ENCODE measurements at regions not wholly inside any gene's neighbourhood (a gene's known extent, or its start where the extent isn't known, plus 50 kb on each side); places are given as distances from the start of the nearest gene placed in this dataset.

DNA sequence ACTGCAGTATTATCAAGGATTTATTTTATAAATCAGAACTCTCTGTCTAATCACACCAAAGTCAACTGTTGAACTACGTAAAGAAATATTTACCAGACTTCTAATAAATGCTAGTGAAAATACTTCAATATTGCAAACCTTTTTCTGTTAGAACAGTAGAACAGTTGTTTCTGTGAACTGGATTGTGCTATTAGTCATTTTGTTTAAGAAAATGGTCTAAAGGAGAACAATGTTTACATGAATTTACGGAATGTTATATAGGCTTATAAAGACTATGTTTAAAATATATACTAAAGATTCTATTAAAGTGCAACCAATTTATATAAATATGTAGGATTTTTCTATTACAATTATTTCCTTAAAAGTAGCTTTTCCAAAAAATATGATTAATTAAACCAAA, 471.4 kb downstream of the FSCB start:
- no peak for DNase-seq (ENCODE audit: low spot score)
- CTCF ChIA-PET (ENCODE audit: low intra/inter-chr PET ratio, low total read pairs): no interaction called here
- Histone ChIP-seq H3K79me2 (ENCODE audit: insufficient read depth, low read length) (no peaks in the 10 kb centered on the region), H3K4me3 (replicated peaks in 1 of 3; ENCODE audit: insufficient read depth in 1 of 3, low read depth in 2 of 3, low read length in 3 of 3) (no peak overlapping the region), H3K36me3 (replicated peaks in 1 of 2; ENCODE audit: control insufficient read depth in 1 of 2, insufficient read depth in 2 of 2, low read length in 2 of 2) (no peaks in the 10 kb centered on the region), H2AFZ (ENCODE audit: low read length) (no peak overlapping the region), H3K9ac (ENCODE audit: insufficient read depth, low read depth, low read length) (no peak overlapping the region), H3K27me3 (ENCODE audit: control insufficient read depth in 1 of 2, insufficient read depth in 2 of 2, low read length in 2 of 2) (no peaks in the 10 kb centered on the region), H3K9me3 (ENCODE audit: low read length) (peaks cover 35% of the 10 kb centered on the region), H3K4me1 (ENCODE audit: insufficient read depth, low read length) (no peaks in the 10 kb centered on the region), H4K20me1 (ENCODE audit: insufficient read depth, low read length) (no peaks in the 10 kb centered on the region), H3K27ac (ENCODE audit: extremely low read length, insufficient read depth, low read length) (no peak overlapping the region), H3K4me2 (ENCODE audit: low read depth, low read length) (no peak overlapping the region)
- in situ Hi-C loops (cut with HindIII; ENCODE audit: extremely low pct_ligation_motif_present, low pct_unique_long_range_greater_than_20kb) (no loop called here), intact Hi-C loops (cut with micrococcal nuclease; ENCODE audit: unreplicated experiment) (no loop called here)
- TF ChIP-seq GLI4 (CRISPR knock-in tag; IDR thresholded peaks at IDR 0.05; ENCODE audit: borderline replicate concordance) (no peak), ZNF546 (CRISPR knock-in tag; conservative IDR thresholded peaks at IDR 0.05) (no peak), DRAP1 (CRISPR knock-in tag; IDR thresholded peaks at IDR 0.05) (no peak), ZFP82 (CRISPR knock-in tag; IDR thresholded peaks at IDR 0.05; ENCODE audit: borderline replicate concordance) (no peak), ZFYVE20 (CRISPR knock-in tag; IDR thresholded peaks at IDR 0.05; ENCODE audit: borderline replicate concordance, low read depth) (no peak), TAF1 (CRISPR knock-in tag; IDR thresholded peaks at IDR 0.05) (no peak), PATZ1 (CRISPR knock-in tag; IDR thresholded peaks at IDR 0.05) (no peak), ZNF564 (CRISPR knock-in tag; IDR thresholded peaks at IDR 0.05) (no peak), U2AF1 (optimal IDR thresholded peaks at IDR 0.05; ENCODE audit: low read depth, low read length) (no peak), ZGPAT (CRISPR knock-in tag; IDR thresholded peaks at IDR 0.05) (no peak), ZNF329 (CRISPR knock-in tag; IDR thresholded peaks at IDR 0.05; ENCODE audit: low read depth) (no peak), ZSCAN30 (CRISPR knock-in tag; IDR thresholded peaks at IDR 0.05) (no peak), ZNF124 (CRISPR knock-in tag; IDR thresholded peaks at IDR 0.05) (no peak)
- TF ChIP-seq, protein P1, sequence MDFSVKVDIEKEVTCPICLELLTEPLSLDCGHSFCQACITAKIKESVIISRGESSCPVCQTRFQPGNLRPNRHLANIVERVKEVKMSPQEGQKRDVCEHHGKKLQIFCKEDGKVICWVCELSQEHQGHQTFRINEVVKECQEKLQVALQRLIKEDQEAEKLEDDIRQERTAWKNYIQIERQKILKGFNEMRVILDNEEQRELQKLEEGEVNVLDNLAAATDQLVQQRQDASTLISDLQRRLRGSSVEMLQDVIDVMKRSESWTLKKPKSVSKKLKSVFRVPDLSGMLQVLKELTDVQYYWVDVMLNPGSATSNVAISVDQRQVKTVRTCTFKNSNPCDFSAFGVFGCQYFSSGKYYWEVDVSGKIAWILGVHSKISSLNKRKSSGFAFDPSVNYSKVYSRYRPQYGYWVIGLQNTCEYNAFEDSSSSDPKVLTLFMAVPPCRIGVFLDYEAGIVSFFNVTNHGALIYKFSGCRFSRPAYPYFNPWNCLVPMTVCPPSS (IDR thresholded peaks at IDR 0.05): no peak
- WGBS (ENCODE audit: low lambda C conversion rate): 79% methylated on average over 2 of the region's 2 CpGs
- no peak for FAIRE-seq
- POLR2A ChIA-PET: no interaction called here
- no peak for ATAC-seq
- BruUV-seq (replicated peaks): no TSS peak
